ENCODE measurements at regions not wholly inside any gene's neighbourhood (a gene's known extent, or its start where the extent isn't known, plus 50 kb on each side); places are given as distances from the start of the nearest gene placed in this dataset.
"Not testable (repeated sequence)": the region's sequence is repeated elsewhere in the genome, so short reads cannot be mapped to it uniquely, and the experiment has no call there.

DNA sequence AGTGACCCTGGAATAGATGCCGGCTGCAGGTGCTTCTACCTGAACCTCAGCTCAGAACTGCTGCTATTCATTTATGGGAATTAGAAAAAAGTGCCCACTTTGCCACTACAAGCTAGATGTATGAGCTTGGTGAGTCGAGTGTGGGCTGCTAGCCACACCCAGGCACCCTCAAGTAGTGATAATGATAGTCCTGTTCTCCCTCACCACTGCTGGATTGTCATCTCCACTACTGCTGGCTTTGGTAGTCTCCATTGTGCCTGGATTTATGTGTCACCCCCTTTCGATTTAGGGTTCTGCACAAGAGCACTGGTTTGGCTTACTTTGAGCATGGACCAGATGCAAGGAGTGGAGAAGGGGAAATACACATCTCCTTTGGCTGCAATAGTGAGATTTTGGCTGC lies 73.0 kb upstream of the N4BP1 start:
- DNase-seq (ENCODE audit: low spot score) = no peak

DNA sequence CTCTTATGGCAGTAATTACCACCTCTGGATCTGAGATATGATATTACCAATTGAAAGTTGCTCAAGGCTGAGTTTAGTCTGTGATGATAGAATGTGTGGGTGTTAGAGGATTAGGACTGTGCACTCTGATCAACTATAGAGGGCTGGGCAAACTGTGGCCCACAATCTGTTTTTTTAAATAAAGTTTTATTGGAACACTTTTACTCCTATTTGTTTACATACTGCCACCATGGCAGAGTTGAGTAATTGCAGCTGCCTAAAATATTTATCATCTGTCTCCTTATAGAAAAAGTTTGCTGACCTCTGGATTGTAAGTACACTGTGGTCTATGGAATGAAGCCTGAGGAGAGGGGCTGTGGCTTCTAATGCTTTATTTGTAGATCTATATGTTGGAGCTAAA lies 71.5 kb upstream of the N4BP1 start:
- no peak for DNase-seq (ENCODE audit: low spot score)

DNA sequence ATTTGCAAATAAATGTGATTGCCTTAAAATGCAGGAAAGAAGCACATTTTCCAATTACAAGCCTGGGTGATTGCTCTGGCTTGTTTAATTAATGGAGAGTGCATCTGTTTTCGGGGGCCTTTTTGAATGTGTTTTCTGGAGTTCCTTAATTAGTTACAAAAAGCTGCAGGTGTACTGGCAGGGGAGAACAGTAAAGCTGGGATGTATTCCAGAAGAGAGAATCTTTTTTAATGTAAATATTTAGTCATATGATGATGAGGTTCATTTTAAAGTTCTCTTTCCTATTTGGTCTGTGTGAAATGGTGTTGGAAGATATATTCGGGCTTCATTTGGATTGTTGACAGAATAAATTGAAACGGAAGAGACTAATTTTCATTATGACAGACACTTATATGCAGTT lies 70.9 kb upstream of the N4BP1 start:
- DNase-seq (ENCODE audit: low spot score) = no peak

DNA sequence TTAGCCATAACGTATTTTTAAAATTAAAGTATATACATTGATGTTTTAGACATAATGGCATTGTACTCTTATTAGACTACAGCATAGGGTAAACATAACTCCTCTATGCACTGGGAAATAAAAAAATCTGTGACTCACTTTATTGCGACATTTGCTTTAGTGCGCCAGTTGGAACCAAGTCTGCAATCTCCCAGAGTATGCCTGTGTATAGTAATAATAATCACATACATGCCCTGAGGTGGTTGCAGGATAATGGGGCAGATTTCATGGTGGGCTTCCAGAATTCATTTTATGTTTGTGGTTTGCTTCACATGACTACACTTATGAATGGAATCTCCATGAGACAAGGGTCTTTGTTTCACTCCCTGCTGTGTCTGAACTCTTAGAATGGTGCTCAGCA lies 66.9 kb upstream of the N4BP1 start:
- DNase-seq (ENCODE audit: low spot score) = no peak

DNA sequence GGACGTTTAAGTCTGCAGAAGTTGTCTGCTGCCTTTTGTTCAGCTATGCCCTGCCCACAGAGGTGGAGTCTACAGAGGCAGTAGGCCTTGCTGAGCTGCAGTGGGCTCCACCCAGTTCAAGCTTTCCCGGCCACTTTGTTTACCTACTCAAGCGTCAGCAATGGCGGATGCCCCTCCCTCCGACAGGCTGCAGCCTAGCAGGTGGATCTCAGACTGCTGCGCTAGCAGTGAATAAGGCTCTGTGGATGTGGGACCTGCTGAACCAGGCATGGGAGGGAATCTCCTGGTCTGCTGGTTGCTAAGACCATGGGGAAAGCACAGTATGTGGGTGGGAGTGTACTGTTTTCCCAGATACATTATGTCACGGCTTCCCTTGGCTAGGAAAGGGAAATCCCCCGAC lies 58.2 kb upstream of the N4BP1 start:
- not testable (repeated sequence) for DNase-seq (ENCODE audit: low spot score)

DNA sequence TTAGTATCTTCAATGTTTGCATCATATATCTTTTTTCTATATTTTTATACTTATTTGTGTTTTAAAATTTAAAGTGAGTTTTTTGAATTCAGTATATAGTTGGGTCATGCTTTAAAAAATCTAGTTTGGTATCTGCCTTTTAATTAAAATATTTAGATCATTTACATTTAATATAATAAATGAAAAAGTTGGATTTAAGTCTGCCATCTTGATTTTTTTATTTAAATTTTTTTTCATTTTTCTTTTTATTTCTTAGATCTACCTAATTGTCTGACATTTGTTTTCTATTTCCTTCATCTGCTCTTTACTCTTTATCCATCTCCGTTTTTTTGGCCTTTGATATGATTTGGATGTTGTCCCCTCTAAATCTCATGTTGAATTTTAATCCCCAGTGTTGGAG lies 50.0 kb upstream of the N4BP1 start:
- DNase-seq (ENCODE audit: low spot score) = no peak

Data from A172 (cell line).